Fibroblast of lung (primary cell): ENCODE measurements at regions not wholly inside any gene's neighbourhood (a gene's known extent, or its start where the extent isn't known, plus 50 kb on each side); places are given as distances from the start of the nearest gene placed in this dataset.

Experiments used
- DNase-seq, 2 donors: peaks; one replicate each; pipeline versions ENCODE4 v3.0.0 to v3.0.0-alpha.2; 2010; ENCODE audit warnings: low read depth in 2 of 2
- H2AFZ ChIP-seq: 2 replicates; pipeline ENCODE4 v1.5.1; 2012; ENCODE audit warnings: low read length, control low read depth, inconsistent platforms
- H3K27ac ChIP-seq: 2 replicates; pipeline ENCODE4 v1.5.1; 2011; ENCODE audit warnings: low read length, control low read depth; ENCODE audit not compliant: insufficient read depth
- H3K27me3 ChIP-seq: 2 replicates; pipeline ENCODE4 v1.5.1; 2011; ENCODE audit warnings: mild to moderate bottlenecking, low read length; ENCODE audit not compliant: control insufficient read depth, insufficient read depth
- H3K36me3 ChIP-seq: 2 replicates; pipeline ENCODE4 v1.5.1; 2011; ENCODE audit warnings: low read length; ENCODE audit not compliant: control insufficient read depth, insufficient read depth
- H3K4me1 ChIP-seq: 2 replicates; pipeline ENCODE4 v1.5.1; 2011; ENCODE audit warnings: low read length; ENCODE audit not compliant: control insufficient read depth, insufficient read depth; ENCODE audit errors: extremely low read depth
- H3K4me2 ChIP-seq: 2 replicates; pipeline ENCODE4 v1.5.1; 2011; ENCODE audit warnings: low read length, control low read depth; ENCODE audit not compliant: insufficient read depth; ENCODE audit errors: extremely low read depth
- H3K4me3 ChIP-seq, 4 experiments: fragments of 200-600 bp in 1 of 4; sonication (generic) in 1 of 4; replicated peaks in 1 of 4; 2 replicates each; pipeline ENCODE4 v1.5.1; 2011 to 2016; ENCODE audit warnings: low read length in 4 of 4, low read depth in 3 of 4, mild to moderate bottlenecking in 3 of 4, control low read depth in 2 of 4, inconsistent platforms in 1 of 4, mixed read lengths in 1 of 4; ENCODE audit not compliant: insufficient read depth in 1 of 4; ENCODE audit errors: control extremely low read depth in 1 of 4
- H3K79me2 ChIP-seq: 2 replicates; pipeline ENCODE4 v1.5.1; 2012; ENCODE audit warnings: mild to moderate bottlenecking, low read length, inconsistent platforms; ENCODE audit not compliant: control insufficient read depth, insufficient read depth
- H3K9ac ChIP-seq: 2 replicates; pipeline ENCODE4 v1.5.1; 2011; ENCODE audit warnings: mild to moderate bottlenecking, low read length, control low read depth; ENCODE audit not compliant: insufficient read depth
- H3K9me3 ChIP-seq: 2 replicates; pipeline ENCODE4 v1.5.1; 2012; ENCODE audit warnings: low read depth, low read length; ENCODE audit not compliant: control insufficient read depth, insufficient read depth
- H4K20me1 ChIP-seq: 2 replicates; pipeline ENCODE4 v1.5.1; 2011; ENCODE audit warnings: low read length; ENCODE audit not compliant: control insufficient read depth, insufficient read depth; ENCODE audit errors: extremely low read depth
- EZH2 ChIP-seq: IDR thresholded peaks from 2 replicates; pipeline ENCODE4 v1.5.1; 2012; ENCODE audit warnings: low read length, control low read depth, mild to moderate bottlenecking; ENCODE audit errors: missing control alignments
- TF ChIP-seq, protein P1 (sequence below), 2 donors: IDR thresholded peaks in 1 of 2; conservative IDR thresholded peaks in 1 of 2; 1 replicate in 1 of 2; 2 replicates in 1 of 2; pipeline ENCODE4 v1.5.1; 2011 to 2012; ENCODE audit warnings: low read length in 2 of 2, control low read depth in 1 of 2, inconsistent platforms in 1 of 2, low read depth in 1 of 2, mild to moderate bottlenecking in 1 of 2

GRCh38 chr5:62093411-62093810 is 212.6 kb upstream of the KIF2A start:
- H3K27ac ChIP-seq, result no peak overlapping the region
- peak overlapping the region in 1 of 4 experiments; percentile 5 for H3K4me3 ChIP-seq
- no peaks in the 10 kb centered on the region for H4K20me1 ChIP-seq
- no peaks in the 10 kb centered on the region for H3K9me3 ChIP-seq
- no peak overlapping the region for H2AFZ ChIP-seq
- H3K27me3 ChIP-seq, result no peaks in the 10 kb centered on the region
- H3K4me1 ChIP-seq, result no peaks in the 10 kb centered on the region
- TF ChIP-seq, protein P1, sequence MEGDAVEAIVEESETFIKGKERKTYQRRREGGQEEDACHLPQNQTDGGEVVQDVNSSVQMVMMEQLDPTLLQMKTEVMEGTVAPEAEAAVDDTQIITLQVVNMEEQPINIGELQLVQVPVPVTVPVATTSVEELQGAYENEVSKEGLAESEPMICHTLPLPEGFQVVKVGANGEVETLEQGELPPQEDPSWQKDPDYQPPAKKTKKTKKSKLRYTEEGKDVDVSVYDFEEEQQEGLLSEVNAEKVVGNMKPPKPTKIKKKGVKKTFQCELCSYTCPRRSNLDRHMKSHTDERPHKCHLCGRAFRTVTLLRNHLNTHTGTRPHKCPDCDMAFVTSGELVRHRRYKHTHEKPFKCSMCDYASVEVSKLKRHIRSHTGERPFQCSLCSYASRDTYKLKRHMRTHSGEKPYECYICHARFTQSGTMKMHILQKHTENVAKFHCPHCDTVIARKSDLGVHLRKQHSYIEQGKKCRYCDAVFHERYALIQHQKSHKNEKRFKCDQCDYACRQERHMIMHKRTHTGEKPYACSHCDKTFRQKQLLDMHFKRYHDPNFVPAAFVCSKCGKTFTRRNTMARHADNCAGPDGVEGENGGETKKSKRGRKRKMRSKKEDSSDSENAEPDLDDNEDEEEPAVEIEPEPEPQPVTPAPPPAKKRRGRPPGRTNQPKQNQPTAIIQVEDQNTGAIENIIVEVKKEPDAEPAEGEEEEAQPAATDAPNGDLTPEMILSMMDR (conservative IDR thresholded peaks at IDR 0.05 in 1 of 2, IDR thresholded peaks at IDR 0.05 in 1 of 2; ENCODE audit: low read depth in 1 of 2, low read length in 2 of 2), result no peak
- no peak for TF ChIP-seq EZH2
- no peak for DNase-seq
- no peak overlapping the region for H3K9ac ChIP-seq
- H3K36me3 ChIP-seq, result no peaks in the 10 kb centered on the region
- peak overlapping the region; percentile 67 for H3K4me2 ChIP-seq
- H3K79me2 ChIP-seq, result no peaks in the 10 kb centered on the region

DNA sequence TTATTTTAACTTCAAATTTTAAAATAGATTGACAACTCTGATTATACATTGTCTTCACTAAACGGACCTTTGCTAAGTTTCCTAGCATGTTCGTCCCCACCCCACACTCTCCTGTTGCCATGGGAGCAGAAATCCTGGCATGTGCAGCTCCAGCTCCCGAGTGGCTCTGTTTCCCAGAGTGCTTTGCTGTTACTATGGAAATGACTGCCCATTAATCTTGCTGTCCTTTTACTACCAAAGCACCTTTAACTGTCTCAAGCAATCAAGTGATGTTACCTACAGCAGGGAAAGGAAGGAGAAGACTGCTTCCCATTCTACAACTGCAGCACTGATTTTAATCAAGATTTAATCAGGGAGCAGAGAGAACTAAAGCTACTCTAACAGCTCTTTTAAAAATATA is 212.0 kb upstream of the KIF2A start:
- Histone ChIP-seq H3K4me3 (peak overlapping the region in 1 of 4 experiments; percentile 5), H3K27ac (no peak overlapping the region), H3K27me3 (no peaks in the 10 kb centered on the region), H4K20me1 (no peaks in the 10 kb centered on the region), H3K4me1 (no peaks in the 10 kb centered on the region), H3K9ac (no peak overlapping the region), H3K79me2 (no peaks in the 10 kb centered on the region), H3K9me3 (no peaks in the 10 kb centered on the region), H2AFZ (peak overlapping the region; percentile 37), H3K36me3 (no peaks in the 10 kb centered on the region), H3K4me2 (peak overlapping the region; percentile 67)
- TF ChIP-seq, protein P1 (conservative IDR thresholded peaks at IDR 0.05 in 1 of 2, IDR thresholded peaks at IDR 0.05 in 1 of 2; ENCODE audit: low read depth in 1 of 2, low read length in 2 of 2), result no peak
- no peak for TF ChIP-seq EZH2
- DNase-seq, result peak; percentile 30 to 67

GRCh38 chr5:62097361-62097760 is 208.6 kb upstream of the KIF2A start:
- Histone ChIP-seq H3K9ac (no peak overlapping the region), H3K4me3 (no peak overlapping the region), H3K27ac (no peak overlapping the region), H3K4me1 (no peaks in the 10 kb centered on the region), H3K4me2 (no peak overlapping the region), H2AFZ (no peak overlapping the region), H3K36me3 (no peaks in the 10 kb centered on the region), H4K20me1 (no peaks in the 10 kb centered on the region), H3K9me3 (no peaks in the 10 kb centered on the region), H3K79me2 (no peaks in the 10 kb centered on the region), H3K27me3 (no peaks in the 10 kb centered on the region)
- DNase-seq, result no peak
- no peak for TF ChIP-seq EZH2
- TF ChIP-seq, protein P1 (conservative IDR thresholded peaks at IDR 0.05 in 1 of 2, IDR thresholded peaks at IDR 0.05 in 1 of 2; ENCODE audit: low read depth in 1 of 2, low read length in 2 of 2), result no peak
